Suprapubic skin (tissue), 3 donors: ENCODE measurements at regions not wholly inside any gene's neighbourhood (a gene's known extent, or its start where the extent isn't known, plus 50 kb on each side); places are given as distances from the start of the nearest gene placed in this dataset.

Experiments
- EP300 ChIP-seq: sonication (generic); formaldehyde crosslinking; IDR thresholded peaks from one replicate; pipeline ENCODE4 v1.6.1; 2017; ENCODE audit warnings: antibody characterized with exemption
- POLR2A ChIP-seq, 2 donors: fragments of 450-650 bp; IDR thresholded peaks; one replicate each; pipeline ENCODE4 v1.6.1; 2017; ENCODE audit warnings: antibody characterized with exemption in 2 of 2, mild to moderate bottlenecking in 2 of 2, moderate library complexity in 2 of 2
- TF ChIP-seq, protein P1 (sequence below), 2 donors: fragments of 200-600 bp in 1 of 2; fragments of 450-650 bp in 1 of 2; sonication (generic) in 1 of 2; IDR thresholded peaks; one replicate each; pipeline ENCODE4 v1.5.1; 2016 to 2019; ENCODE audit warnings: antibody characterized with exemption in 2 of 2, mild to moderate bottlenecking in 1 of 2, moderate library complexity in 1 of 2

DNA sequence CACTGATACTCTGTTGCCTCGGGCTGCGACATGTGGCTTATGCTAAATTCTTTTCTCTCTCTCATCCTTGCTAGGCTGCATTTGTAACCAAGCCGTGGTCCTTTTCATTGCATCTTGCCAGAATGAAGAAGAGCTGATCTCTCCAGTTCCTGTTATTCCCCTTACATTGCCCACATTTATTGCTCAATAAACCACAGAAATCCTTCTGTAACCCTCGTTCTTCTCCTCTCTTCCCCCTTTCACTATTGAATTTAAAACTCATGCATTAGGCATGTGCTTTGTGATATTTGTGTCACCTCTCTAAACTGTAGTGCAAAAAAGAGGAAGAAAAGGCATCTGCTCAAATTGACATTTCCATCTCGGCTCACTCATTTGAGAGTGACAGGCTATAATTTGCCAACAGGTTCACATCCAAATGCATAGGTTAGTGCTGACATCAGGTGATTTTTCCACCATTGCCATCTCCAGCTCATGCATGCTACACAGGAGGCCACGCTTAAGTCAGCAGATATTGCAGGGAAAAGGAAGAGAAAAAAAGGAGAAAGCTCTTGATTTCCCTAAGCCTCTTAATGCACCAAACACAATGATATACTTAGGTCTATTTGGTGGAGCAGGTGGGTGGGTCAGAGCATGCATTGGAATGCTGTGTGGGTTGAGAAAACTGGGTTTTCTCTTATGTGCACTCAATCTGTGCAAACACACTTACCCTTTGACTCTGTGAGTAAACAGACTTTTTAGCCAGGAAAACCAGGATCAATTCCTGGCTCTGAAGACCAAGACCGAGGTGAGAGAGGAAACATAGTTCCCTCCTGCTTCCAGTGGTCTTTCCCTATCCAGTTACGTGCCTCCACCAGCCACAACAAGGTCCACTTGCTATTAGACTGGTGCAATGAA, 642.7 kb downstream of the HS3ST4 start:
- TF ChIP-seq POLR2A (IDR thresholded peaks at IDR 0.05) (no peak), EP300 (no peak)
- TF ChIP-seq, protein P1, sequence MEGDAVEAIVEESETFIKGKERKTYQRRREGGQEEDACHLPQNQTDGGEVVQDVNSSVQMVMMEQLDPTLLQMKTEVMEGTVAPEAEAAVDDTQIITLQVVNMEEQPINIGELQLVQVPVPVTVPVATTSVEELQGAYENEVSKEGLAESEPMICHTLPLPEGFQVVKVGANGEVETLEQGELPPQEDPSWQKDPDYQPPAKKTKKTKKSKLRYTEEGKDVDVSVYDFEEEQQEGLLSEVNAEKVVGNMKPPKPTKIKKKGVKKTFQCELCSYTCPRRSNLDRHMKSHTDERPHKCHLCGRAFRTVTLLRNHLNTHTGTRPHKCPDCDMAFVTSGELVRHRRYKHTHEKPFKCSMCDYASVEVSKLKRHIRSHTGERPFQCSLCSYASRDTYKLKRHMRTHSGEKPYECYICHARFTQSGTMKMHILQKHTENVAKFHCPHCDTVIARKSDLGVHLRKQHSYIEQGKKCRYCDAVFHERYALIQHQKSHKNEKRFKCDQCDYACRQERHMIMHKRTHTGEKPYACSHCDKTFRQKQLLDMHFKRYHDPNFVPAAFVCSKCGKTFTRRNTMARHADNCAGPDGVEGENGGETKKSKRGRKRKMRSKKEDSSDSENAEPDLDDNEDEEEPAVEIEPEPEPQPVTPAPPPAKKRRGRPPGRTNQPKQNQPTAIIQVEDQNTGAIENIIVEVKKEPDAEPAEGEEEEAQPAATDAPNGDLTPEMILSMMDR (IDR thresholded peaks at IDR 0.05) = no peak
